H1 (cell line): ENCODE measurements at regions not wholly inside any gene's neighbourhood (a gene's known extent, or its start where the extent isn't known, plus 50 kb on each side); places are given as distances from the start of the nearest gene placed in this dataset.

ENCODE experiments used
- CHD2 ChIP-seq: IDR thresholded peaks from 2 replicates; pipeline ENCODE4 v1.6.1; 2012; ENCODE audit warnings: low read length, improper control_type of control experiment
- CHD7 ChIP-seq: fragments of 300-600 bp; sonication (generic); IDR thresholded peaks from 2 replicates; pipeline ENCODE4 v1.7.1; 2012; ENCODE audit warnings: low read length, moderate library complexity, mild to moderate bottlenecking, inconsistent platforms; ENCODE audit not compliant: insufficient replicate concordance
- GABPA ChIP-seq: IDR thresholded peaks from 2 replicates; pipeline ENCODE4 v1.6.1; 2011; ENCODE audit warnings: mild to moderate bottlenecking, low read length, moderate library complexity, borderline replicate concordance; ENCODE audit not compliant: insufficient read depth
- SAP30 ChIP-seq: fragments of 300-600 bp; sonication (generic); IDR thresholded peaks from 2 replicates; pipeline ENCODE4 v1.7.1; 2012; ENCODE audit warnings: low read length, moderate library complexity, mild to moderate bottlenecking, inconsistent platforms; ENCODE audit not compliant: insufficient read depth, insufficient replicate concordance
- YY1 ChIP-seq: IDR thresholded peaks from 2 replicates; pipeline ENCODE4 v1.6.1; 2011; ENCODE audit warnings: low read depth, mild to moderate bottlenecking, low read length

GRCh38 chr7:153012203-153012602, 252.7 kb downstream of the ACTR3B start (continued):
- no peak for TF ChIP-seq CHD7
- no peak for TF ChIP-seq SAP30
- no peak for TF ChIP-seq YY1
- no peak for TF ChIP-seq CHD2
- no peak for TF ChIP-seq GABPA
